AG04450 (cell line): ENCODE measurements at regions not wholly inside any gene's neighbourhood (a gene's known extent, or its start where the extent isn't known, plus 50 kb on each side); places are given as distances from the start of the nearest gene placed in this dataset.

Source experiments
- CTCF ChIA-PET: fragments of 300-600, 350-600 bp; formaldehyde crosslinking; extraction: SDS; loops from one replicate; lab custom pipeline; 2022; ENCODE audit warnings: antibody characterized with exemption, inconsistent platforms; lab: Charles Lee
- POLR2A ChIA-PET: fragments of 350-600 bp; formaldehyde crosslinking; extraction: SDS; loops from one replicate; lab custom pipeline; 2021; ENCODE audit warnings: antibody characterized with exemption, inconsistent platforms; lab: Yijun Ruan, JAX
- DNase-seq: peaks from one replicate; pipeline ENCODE4 v3.0.0-alpha.2; 2011; ENCODE audit warnings: low read depth, low spot score
- H3K27ac ChIP-seq: one replicate; pipeline ENCODE4 v1.5.1; 2012; ENCODE audit warnings: low read depth, low read length, control low read depth
- H3K27me3 ChIP-seq: one replicate; pipeline ENCODE4 v1.6.0; 2012; ENCODE audit warnings: low read length; ENCODE audit not compliant: control insufficient read depth, insufficient read depth
- H3K4me3 ChIP-seq: 2 replicates; pipeline ENCODE4 v1.5.1; 2011; ENCODE audit warnings: mild to moderate bottlenecking, low read depth, low read length, control low read depth
- H3K9me3 ChIP-seq: 2 replicates; pipeline ENCODE4 v1.5.1; 2012; ENCODE audit warnings: low read length; ENCODE audit not compliant: control insufficient read depth, insufficient read depth
- CTCF ChIP-seq: IDR thresholded peaks from 2 replicates; pipeline ENCODE4 v1.5.1; 2011; ENCODE audit warnings: low read depth, low read length, control low read depth, inconsistent platforms

GRCh38 chr5:56415356-56415765 is 182.2 kb upstream of the ANKRD55 start:
- peak; percentile 53 for DNase-seq
- no peaks in the 10 kb centered on the region for H3K9me3 ChIP-seq
- no peak overlapping the region for H3K4me3 ChIP-seq
- POLR2A ChIA-PET, result interaction anchor here (0.5 to 0.9 kb wide), 5 partner anchors 21 to 482 kb away, joined by 3 to 7 read pairs (median 4); no protein-coding TSS in a partner anchor
- H3K27ac ChIP-seq, result peak overlapping the region; percentile 43
- CTCF ChIA-PET, result interaction anchor here (0.6 to 1.0 kb wide), 2 partner anchors 74 to 145 kb away, joined by 5 to 9 read pairs; no protein-coding TSS in a partner anchor
- no peak for TF ChIP-seq CTCF
- no peaks in the 10 kb centered on the region for H3K27me3 ChIP-seq

- CTCF ChIA-PET, result interaction anchor here (0.7 kb wide), 1 partner anchor 319 kb away, joined by 3 read pairs; no protein-coding TSS in a partner anchor
- H3K27ac ChIP-seq, result no peak overlapping the region
- DNase-seq, result no peak
- H3K4me3 ChIP-seq, result no peak overlapping the region
- POLR2A ChIA-PET, result interaction anchor here (0.6 kb wide), 1 partner anchor 135 kb away, joined by 4 read pairs; no protein-coding TSS in a partner anchor
- H3K9me3 ChIP-seq, result no peaks in the 10 kb centered on the region
- H3K27me3 ChIP-seq, result no peaks in the 10 kb centered on the region
- no peak for TF ChIP-seq CTCF
Observed at GRCh38 chr5:56414066-56414465, 180.9 kb upstream of the ANKRD55 start.

- no peak overlapping the region for H3K4me3 ChIP-seq
- no peaks in the 10 kb centered on the region for H3K27me3 ChIP-seq
- CTCF ChIA-PET, result no interaction called here
- POLR2A ChIA-PET, result no interaction called here
- TF ChIP-seq CTCF, result no peak
- no peak overlapping the region for H3K27ac ChIP-seq
- H3K9me3 ChIP-seq, result no peaks in the 10 kb centered on the region
- DNase-seq, result no peak
Observed at GRCh38 chr5:56413546-56413945, 180.4 kb upstream of the ANKRD55 start.

GRCh38 chr5:56412601-56413379 is 179.7 kb upstream of the ANKRD55 start:
- DNase-seq, result no peak
- Histone ChIP-seq H3K27ac (no peak overlapping the region), H3K4me3 (no peak overlapping the region), H3K9me3 (no peaks in the 10 kb centered on the region), H3K27me3 (no peaks in the 10 kb centered on the region)
- POLR2A ChIA-PET, result no interaction called here
- CTCF ChIA-PET, result no interaction called here
- no peak for TF ChIP-seq CTCF

GRCh38 chr5:56410696-56411095 is 177.6 kb upstream of the ANKRD55 start:
- Histone ChIP-seq H3K4me3 (no peak overlapping the region), H3K27ac (no peak overlapping the region), H3K27me3 (no peaks in the 10 kb centered on the region), H3K9me3 (no peaks in the 10 kb centered on the region)
- ChIA-PET POLR2A (no interaction called here), CTCF (interaction anchor here (2.1 kb wide), 1 partner anchor 427 kb away, joined by 6 read pairs; no protein-coding TSS in a partner anchor)
- no peak for TF ChIP-seq CTCF
- DNase-seq, result no peak
